HL-60 (cell line): ENCODE measurements at regions not wholly inside any gene's neighbourhood (a gene's known extent, or its start where the extent isn't known, plus 50 kb on each side); places are given as distances from the start of the nearest gene placed in this dataset.

ENCODE experiments used
- DNase-seq, 2 experiments: peaks; one replicate each; pipeline ENCODE4 v3.0.0-alpha.2; 2010 to 2020; ENCODE audit warnings: low read depth in 1 of 2, low spot score in 1 of 2
- H3K27ac ChIP-seq: fragments of 250-450 bp; sonication (Bioruptor Pico); replicated peaks from 2 replicates; pipeline ENCODE4 v1.5.1; 2020; ENCODE audit warnings: mild to moderate bottlenecking, moderate library complexity
- H3K27me3 ChIP-seq: fragments of 250-450 bp; sonication (Bioruptor Pico); 2 replicates; pipeline ENCODE4 v1.5.1; 2021; ENCODE audit warnings: mild to moderate bottlenecking, moderate library complexity; ENCODE audit not compliant: insufficient read depth, poor library complexity, severe bottlenecking
- H3K4me3 ChIP-seq: replicated peaks from 2 replicates; pipeline ENCODE4 v1.5.1; 2011; ENCODE audit warnings: mild to moderate bottlenecking, control low read depth, low read length; ENCODE audit not compliant: insufficient read depth
- CTCF ChIP-seq: IDR thresholded peaks from one replicate; pipeline ENCODE4 v1.5.1; 2011; ENCODE audit warnings: low read length, control low read depth, inconsistent platforms; ENCODE audit not compliant: insufficient read depth
- GABPA ChIP-seq: IDR thresholded peaks from 2 replicates; pipeline ENCODE4 v1.6.1; 2012; ENCODE audit warnings: low read depth
- POLR2AphosphoS5 ChIP-seq: IDR thresholded peaks from 2 replicates; pipeline ENCODE4 v1.6.1; 2012; ENCODE audit warnings: low read depth
- REST ChIP-seq: IDR thresholded peaks from 2 replicates; pipeline ENCODE4 v1.6.1; 2012; ENCODE audit warnings: low read depth; ENCODE audit not compliant: insufficient replicate concordance
- SPI1 ChIP-seq: IDR thresholded peaks from 2 replicates; pipeline ENCODE4 v1.6.1; 2012; ENCODE audit warnings: low read depth, mild to moderate bottlenecking, borderline replicate concordance

GRCh38 chr4:165709516-165709915 is 163.5 kb upstream of the TLL1 start:
- TF ChIP-seq SPI1 (no peak), GABPA (no peak), REST (no peak), CTCF (no peak), POLR2AphosphoS5 (no peak)
- H3K27me3 ChIP-seq = no peaks in the 10 kb centered on the region
- no peak overlapping the region for H3K27ac ChIP-seq
- no peak overlapping the region for H3K4me3 ChIP-seq
- DNase-seq = no peak

- Histone ChIP-seq H3K27ac (no peak overlapping the region), H3K4me3 (no peak overlapping the region), H3K27me3 (no peaks in the 10 kb centered on the region)
- TF ChIP-seq SPI1 (no peak), GABPA (no peak), POLR2AphosphoS5 (no peak), CTCF (no peak), REST (no peak)
- DNase-seq = no peak
Observed at GRCh38 chr4:165709973-165710526, 163.0 kb upstream of the TLL1 start.

- H3K4me3 ChIP-seq = no peak overlapping the region
- no peak for TF ChIP-seq POLR2AphosphoS5
- no peak for TF ChIP-seq REST
- no peak for TF ChIP-seq GABPA
- no peak for TF ChIP-seq SPI1
- no peak for TF ChIP-seq CTCF
- no peaks in the 10 kb centered on the region for H3K27me3 ChIP-seq
- no peak overlapping the region for H3K27ac ChIP-seq
- DNase-seq = no peak
Observed at GRCh38 chr4:165711436-165711835, 161.6 kb upstream of the TLL1 start.
